Skeletal muscle cell (primary cell): ENCODE measurements at regions not wholly inside any gene's neighbourhood (a gene's known extent, or its start where the extent isn't known, plus 50 kb on each side); places are given as distances from the start of the nearest gene placed in this dataset.

Experiments
- DNase-seq: peaks from one replicate; pipeline ENCODE4 v3.0.0-alpha.2; 2010; ENCODE audit warnings: low read depth
- H3K4me3 ChIP-seq: 2 replicates; pipeline ENCODE4 v1.5.1; 2011; ENCODE audit warnings: low read depth, mild to moderate bottlenecking, control low read depth, low read length, moderate library complexity

GRCh38 chr2:137729305-137729704, 235.0 kb upstream of the HNMT start:
- no peak overlapping the region for H3K4me3 ChIP-seq
- no peak for DNase-seq

GRCh38 chr2:137737559-137737958, 226.7 kb upstream of the HNMT start:
- no peak for DNase-seq
- no peak overlapping the region for H3K4me3 ChIP-seq

- H3K4me3 ChIP-seq = no peak overlapping the region
- DNase-seq = no peak
Measured at GRCh38 chr2:137741784-137742362, 222.4 kb upstream of the HNMT start.

- H3K4me3 ChIP-seq = no peak overlapping the region
- DNase-seq = no peak
Measured at GRCh38 chr2:137747509-137747908, 216.8 kb upstream of the HNMT start.

GRCh38 chr2:137748533-137748932, 215.7 kb upstream of the HNMT start:
- DNase-seq = no peak
- no peak overlapping the region for H3K4me3 ChIP-seq

GRCh38 chr2:137764646-137765045, 199.6 kb upstream of the HNMT start:
- no peak for DNase-seq
- no peak overlapping the region for H3K4me3 ChIP-seq

GRCh38 chr2:137769406-137769805, 194.9 kb upstream of the HNMT start:
- H3K4me3 ChIP-seq = no peak overlapping the region
- DNase-seq = no peak

GRCh38 chr2:137770166-137770565, 194.1 kb upstream of the HNMT start:
- no peak for DNase-seq
- no peak overlapping the region for H3K4me3 ChIP-seq

- no peak for DNase-seq
- no peak overlapping the region for H3K4me3 ChIP-seq
Measured at GRCh38 chr2:137771064-137771463, 193.2 kb upstream of the HNMT start.

GRCh38 chr2:137772451-137772850, 191.8 kb upstream of the HNMT start:
- H3K4me3 ChIP-seq = no peak overlapping the region
- DNase-seq = no peak

GRCh38 chr2:137775529-137775928, 188.7 kb upstream of the HNMT start:
- no peak for DNase-seq
- no peak overlapping the region for H3K4me3 ChIP-seq

GRCh38 chr2:137776697-137777096, 187.6 kb upstream of the HNMT start:
- no peak for DNase-seq
- no peak overlapping the region for H3K4me3 ChIP-seq

- DNase-seq = no peak
- no peak overlapping the region for H3K4me3 ChIP-seq
Measured at GRCh38 chr2:137797641-137798040, 166.6 kb upstream of the HNMT start.

- DNase-seq = no peak
- H3K4me3 ChIP-seq = no peak overlapping the region
Measured at GRCh38 chr2:137799600-137799999, 164.7 kb upstream of the HNMT start.

GRCh38 chr2:137800386-137800785, 163.9 kb upstream of the HNMT start:
- no peak overlapping the region for H3K4me3 ChIP-seq
- no peak for DNase-seq

GRCh38 chr2:137801228-137801627, 163.0 kb upstream of the HNMT start:
- no peak overlapping the region for H3K4me3 ChIP-seq

GRCh38 chr2:137802038-137802437, 162.2 kb upstream of the HNMT start:
- DNase-seq = no peak
- no peak overlapping the region for H3K4me3 ChIP-seq

More at GRCh38 chr2:137801228-137801627, 163.0 kb upstream of the HNMT start:
- no peak for DNase-seq

GRCh38 chr2:137806068-137806805, 158.0 kb upstream of the HNMT start:
- DNase-seq = no peak
- no peak overlapping the region for H3K4me3 ChIP-seq

GRCh38 chr2:137809252-137809651, 155.0 kb upstream of the HNMT start:
- no peak overlapping the region for H3K4me3 ChIP-seq
- DNase-seq = no peak

- no peak overlapping the region for H3K4me3 ChIP-seq
- DNase-seq = no peak
Measured at GRCh38 chr2:137809837-137810236, 154.4 kb upstream of the HNMT start.

- no peak overlapping the region for H3K4me3 ChIP-seq
- no peak for DNase-seq
Measured at GRCh38 chr2:137812517-137812916, 151.8 kb upstream of the HNMT start.
